ENCODE measurements at regions not wholly inside any gene's neighbourhood (a gene's known extent, or its start where the extent isn't known, plus 50 kb on each side); places are given as distances from the start of the nearest gene placed in this dataset.

- TF ChIP-seq, protein P1, sequence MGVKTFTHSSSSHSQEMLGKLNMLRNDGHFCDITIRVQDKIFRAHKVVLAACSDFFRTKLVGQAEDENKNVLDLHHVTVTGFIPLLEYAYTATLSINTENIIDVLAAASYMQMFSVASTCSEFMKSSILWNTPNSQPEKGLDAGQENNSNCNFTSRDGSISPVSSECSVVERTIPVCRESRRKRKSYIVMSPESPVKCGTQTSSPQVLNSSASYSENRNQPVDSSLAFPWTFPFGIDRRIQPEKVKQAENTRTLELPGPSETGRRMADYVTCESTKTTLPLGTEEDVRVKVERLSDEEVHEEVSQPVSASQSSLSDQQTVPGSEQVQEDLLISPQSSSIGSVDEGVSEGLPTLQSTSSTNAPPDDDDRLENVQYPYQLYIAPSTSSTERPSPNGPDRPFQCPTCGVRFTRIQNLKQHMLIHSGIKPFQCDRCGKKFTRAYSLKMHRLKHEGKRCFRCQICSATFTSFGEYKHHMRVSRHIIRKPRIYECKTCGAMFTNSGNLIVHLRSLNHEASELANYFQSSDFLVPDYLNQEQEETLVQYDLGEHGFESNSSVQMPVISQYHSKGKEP (tag by site-specific recombination; IDR thresholded peaks at IDR 0.05) = no peak
- TF ChIP-seq, protein P2, sequence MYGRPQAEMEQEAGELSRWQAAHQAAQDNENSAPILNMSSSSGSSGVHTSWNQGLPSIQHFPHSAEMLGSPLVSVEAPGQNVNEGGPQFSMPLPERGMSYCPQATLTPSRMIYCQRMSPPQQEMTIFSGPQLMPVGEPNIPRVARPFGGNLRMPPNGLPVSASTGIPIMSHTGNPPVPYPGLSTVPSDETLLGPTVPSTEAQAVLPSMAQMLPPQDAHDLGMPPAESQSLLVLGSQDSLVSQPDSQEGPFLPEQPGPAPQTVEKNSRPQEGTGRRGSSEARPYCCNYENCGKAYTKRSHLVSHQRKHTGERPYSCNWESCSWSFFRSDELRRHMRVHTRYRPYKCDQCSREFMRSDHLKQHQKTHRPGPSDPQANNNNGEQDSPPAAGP (tag by site-specific recombination; IDR thresholded peaks at IDR 0.05) = no peak
- TF ChIP-seq ZNF16 (tag by site-specific recombination; IDR thresholded peaks at IDR 0.05; ENCODE audit: low read depth) (no peak), ZNF792 (tag by site-specific recombination; IDR thresholded peaks at IDR 0.05) (no peak), ZNF48 (tag by site-specific recombination; IDR thresholded peaks at IDR 0.05) (no peak), ZNF777 (tag by site-specific recombination; IDR thresholded peaks at IDR 0.05; ENCODE audit: borderline replicate concordance) (no peak)
These were observed 174.3 kb downstream of the KCNA5 start (continued) for GRCh38 chr12:5217936-5218335.

DNA sequence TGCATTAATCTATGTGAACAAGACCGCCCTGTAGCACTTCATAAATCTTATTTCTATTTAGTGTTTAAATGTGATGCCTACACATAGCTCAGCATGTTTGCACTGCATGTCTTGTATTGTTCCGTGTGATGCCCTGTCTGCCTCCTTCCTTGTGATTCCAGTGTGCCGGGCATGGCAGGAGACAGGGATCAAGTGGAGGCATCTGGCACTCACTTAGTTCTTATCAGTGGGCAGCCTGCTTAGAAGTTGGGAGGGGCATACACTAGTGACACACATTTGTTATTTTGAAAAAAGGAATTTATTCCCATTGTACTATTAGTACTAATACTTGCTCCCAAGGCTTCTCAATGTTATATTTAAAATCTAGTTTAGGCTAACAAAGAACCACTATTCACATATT, 176.4 kb downstream of the KCNA5 start:
- no peak for TF ChIP-seq ZNF521 (tag by site-specific recombination; IDR thresholded peaks at IDR 0.05)
- TF ChIP-seq ZNF416 (tag by site-specific recombination; IDR thresholded peaks at IDR 0.05) = no peak
- no peak for TF ChIP-seq ZNF248 (tag by site-specific recombination; IDR thresholded peaks at IDR 0.05)
- TF ChIP-seq ZNF169 (tag by site-specific recombination; IDR thresholded peaks at IDR 0.05) = no peak
- TF ChIP-seq ZNF701 (tag by site-specific recombination; IDR thresholded peaks at IDR 0.05) = no peak
- TF ChIP-seq SCRT2 (tag by site-specific recombination; IDR thresholded peaks at IDR 0.05) = no peak
- TF ChIP-seq, protein P3, sequence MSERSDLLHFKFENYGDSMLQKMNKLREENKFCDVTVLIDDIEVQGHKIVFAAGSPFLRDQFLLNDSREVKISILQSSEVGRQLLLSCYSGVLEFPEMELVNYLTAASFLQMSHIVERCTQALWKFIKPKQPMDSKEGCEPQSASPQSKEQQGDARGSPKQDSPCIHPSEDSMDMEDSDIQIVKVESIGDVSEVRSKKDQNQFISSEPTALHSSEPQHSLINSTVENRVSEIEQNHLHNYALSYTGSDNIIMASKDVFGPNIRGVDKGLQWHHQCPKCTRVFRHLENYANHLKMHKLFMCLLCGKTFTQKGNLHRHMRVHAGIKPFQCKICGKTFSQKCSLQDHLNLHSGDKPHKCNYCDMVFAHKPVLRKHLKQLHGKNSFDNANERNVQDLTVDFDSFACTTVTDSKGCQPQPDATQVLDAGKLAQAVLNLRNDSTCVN (tag by site-specific recombination; optimal IDR thresholded peaks at IDR 0.05) = no peak
- no peak for TF ChIP-seq KLF10 (tag by site-specific recombination; IDR thresholded peaks at IDR 0.05)
- no peak for TF ChIP-seq ZNF157 (tag by site-specific recombination; IDR thresholded peaks at IDR 0.05)
- POLR2A ChIA-PET = no interaction called here
- no peak overlapping the region for H3K27ac ChIP-seq (ENCODE audit: extremely low read depth, low read depth, low read length)
- no peaks in the 10 kb centered on the region for H3K4me1 ChIP-seq (ENCODE audit: control insufficient read depth, insufficient read depth, low read length)
- no peaks in the 10 kb centered on the region for H3K36me3 ChIP-seq (ENCODE audit: control insufficient read depth in 2 of 2, insufficient read depth in 1 of 2, low read length in 2 of 2)
- no peak overlapping the region for H3K4me3 ChIP-seq (ENCODE audit: low read depth, low read length)
- CTCF ChIA-PET = no interaction called here
- H3K9me3 ChIP-seq (ENCODE audit: control insufficient read depth, insufficient read depth, low read depth, low read length) = no peaks in the 10 kb centered on the region

DNA sequence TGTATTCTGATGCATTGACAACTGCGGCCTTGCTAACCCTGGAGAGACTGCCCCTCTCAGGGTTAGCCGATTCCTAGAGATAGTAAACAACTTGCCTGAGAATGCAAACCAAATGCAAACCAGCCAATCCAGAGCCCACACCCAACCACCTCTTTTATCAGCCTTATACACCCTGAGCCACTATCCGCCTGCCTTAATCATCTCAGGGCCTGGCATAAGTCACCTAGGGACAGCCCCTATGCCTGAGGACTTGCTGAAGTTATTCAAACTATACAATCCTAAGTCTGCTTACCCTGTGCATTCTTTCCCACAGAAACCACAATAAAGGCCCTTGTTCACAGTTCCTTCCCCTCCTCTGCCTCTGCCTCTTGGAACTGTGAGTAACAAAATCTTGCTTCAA, 177.2 kb downstream of the KCNA5 start:
- H3K27ac ChIP-seq (ENCODE audit: extremely low read depth, low read depth, low read length) = no peak overlapping the region
- H3K9me3 ChIP-seq (ENCODE audit: control insufficient read depth, insufficient read depth, low read depth, low read length) = no peaks in the 10 kb centered on the region
- ChIA-PET POLR2A (no interaction called here), CTCF (no interaction called here)
- no peaks in the 10 kb centered on the region for H3K36me3 ChIP-seq (ENCODE audit: control insufficient read depth in 2 of 2, insufficient read depth in 1 of 2, low read length in 2 of 2)
- no peak for TF ChIP-seq ZNF132 (tag by site-specific recombination; IDR thresholded peaks at IDR 0.05; ENCODE audit: borderline replicate concordance)
- TF ChIP-seq ZNF843 (tag by site-specific recombination; IDR thresholded peaks at IDR 0.05) = no peak
- no peak for TF ChIP-seq ZSCAN30 (tag by site-specific recombination; IDR thresholded peaks at IDR 0.05)
- TF ChIP-seq ZNF341 (tag by site-specific recombination; IDR thresholded peaks at IDR 0.05; ENCODE audit: low read depth) = no peak
- no peak for TF ChIP-seq HIC1 (tag by site-specific recombination; IDR thresholded peaks at IDR 0.05)
- no peaks in the 10 kb centered on the region for H3K4me1 ChIP-seq (ENCODE audit: control insufficient read depth, insufficient read depth, low read length)
- H3K4me3 ChIP-seq (ENCODE audit: low read depth, low read length) = no peak overlapping the region
